Astrocyte of the cerebellum (primary cell): ENCODE measurements at regions not wholly inside any gene's neighbourhood (a gene's known extent, or its start where the extent isn't known, plus 50 kb on each side); places are given as distances from the start of the nearest gene placed in this dataset.

Experiments
- DNase-seq: peaks from one replicate; pipeline ENCODE4 v3.0.0-alpha.2; 2011; ENCODE audit warnings: low read depth
- H3K4me3 ChIP-seq: 2 replicates; pipeline ENCODE4 v1.5.1; 2011; ENCODE audit warnings: mild to moderate bottlenecking, low read depth, low read length, moderate library complexity
- in situ Hi-C: cut with HindIII; loops from 2 replicates; pipeline ENCODE4 v1.10.0; 2017; ENCODE audit warnings: low sequenced_read_pairs
- TF ChIP-seq, protein P1 (sequence below): IDR thresholded peaks from 2 replicates; pipeline ENCODE4 v1.5.1; 2012; ENCODE audit warnings: low read length, low read depth, moderate library complexity, mild to moderate bottlenecking; ENCODE audit errors: missing control alignments

DNA sequence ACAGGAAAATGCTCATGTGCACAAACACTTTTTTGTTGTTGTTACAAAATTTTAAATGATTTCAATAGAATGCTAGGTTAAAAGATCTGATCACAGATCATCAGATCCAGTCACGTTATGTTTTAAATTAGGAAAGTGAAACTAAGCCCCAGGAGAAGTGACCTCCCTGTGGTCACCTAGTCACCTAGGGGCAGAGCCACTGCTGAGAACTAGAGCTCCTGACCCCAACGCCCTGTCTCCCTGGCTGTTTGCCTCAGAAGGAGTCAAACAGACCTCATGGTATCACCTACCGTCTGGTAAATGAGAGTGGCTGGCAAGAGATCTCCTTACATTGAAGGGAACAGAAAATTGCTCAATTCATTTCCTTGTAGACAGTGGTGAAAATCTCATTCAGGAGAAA is 447.3 kb downstream of the ADRA2A start:
- no peak for DNase-seq
- in situ Hi-C loops: no loop called here
- no peak overlapping the region for H3K4me3 ChIP-seq
- TF ChIP-seq, protein P1, sequence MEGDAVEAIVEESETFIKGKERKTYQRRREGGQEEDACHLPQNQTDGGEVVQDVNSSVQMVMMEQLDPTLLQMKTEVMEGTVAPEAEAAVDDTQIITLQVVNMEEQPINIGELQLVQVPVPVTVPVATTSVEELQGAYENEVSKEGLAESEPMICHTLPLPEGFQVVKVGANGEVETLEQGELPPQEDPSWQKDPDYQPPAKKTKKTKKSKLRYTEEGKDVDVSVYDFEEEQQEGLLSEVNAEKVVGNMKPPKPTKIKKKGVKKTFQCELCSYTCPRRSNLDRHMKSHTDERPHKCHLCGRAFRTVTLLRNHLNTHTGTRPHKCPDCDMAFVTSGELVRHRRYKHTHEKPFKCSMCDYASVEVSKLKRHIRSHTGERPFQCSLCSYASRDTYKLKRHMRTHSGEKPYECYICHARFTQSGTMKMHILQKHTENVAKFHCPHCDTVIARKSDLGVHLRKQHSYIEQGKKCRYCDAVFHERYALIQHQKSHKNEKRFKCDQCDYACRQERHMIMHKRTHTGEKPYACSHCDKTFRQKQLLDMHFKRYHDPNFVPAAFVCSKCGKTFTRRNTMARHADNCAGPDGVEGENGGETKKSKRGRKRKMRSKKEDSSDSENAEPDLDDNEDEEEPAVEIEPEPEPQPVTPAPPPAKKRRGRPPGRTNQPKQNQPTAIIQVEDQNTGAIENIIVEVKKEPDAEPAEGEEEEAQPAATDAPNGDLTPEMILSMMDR: no peak

DNA sequence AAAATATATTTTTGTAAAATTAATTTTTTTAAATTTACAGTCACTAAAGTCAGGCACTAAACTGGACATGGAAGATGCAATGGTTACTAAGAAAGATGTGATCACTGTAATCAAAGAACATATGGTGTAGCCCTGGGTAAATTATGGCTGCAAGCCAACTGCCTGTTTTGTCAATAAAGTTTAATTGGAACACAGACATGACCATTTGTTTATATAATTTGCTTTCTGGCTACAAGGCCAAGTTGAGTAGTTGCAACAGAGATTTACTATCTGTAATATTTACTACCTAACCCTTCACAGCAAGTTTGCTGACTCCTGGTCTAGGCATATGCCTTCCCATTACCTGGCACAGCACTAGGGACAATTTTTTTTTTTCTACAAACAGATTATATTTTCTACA is 448.9 kb downstream of the ADRA2A start:
- H3K4me3 ChIP-seq: no peak overlapping the region
- no peak for DNase-seq
- TF ChIP-seq, protein P1: no peak
- in situ Hi-C loops: no loop called here

DNA sequence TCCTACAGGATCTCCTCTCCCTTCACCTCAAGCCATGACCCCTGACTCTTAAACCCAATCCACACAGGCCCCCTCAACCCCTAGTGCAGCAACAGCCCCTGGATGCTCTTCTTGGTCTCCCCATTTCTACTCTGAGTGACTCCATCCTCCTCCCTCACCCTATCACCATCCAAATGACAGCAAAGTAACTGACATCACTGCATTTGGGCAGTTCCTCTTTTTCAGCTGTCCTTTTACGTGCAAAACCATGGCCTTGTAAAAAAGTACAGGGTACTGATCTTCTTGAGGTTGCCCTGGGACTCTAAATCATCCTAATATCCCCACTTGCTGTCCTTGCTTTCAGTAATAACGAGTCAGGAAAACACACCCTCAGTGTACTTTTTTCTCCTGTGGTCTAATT is 454.9 kb downstream of the ADRA2A start:
- H3K4me3 ChIP-seq: no peak overlapping the region
- TF ChIP-seq, protein P1: no peak
- in situ Hi-C loops: no loop called here
- DNase-seq: no peak

DNA sequence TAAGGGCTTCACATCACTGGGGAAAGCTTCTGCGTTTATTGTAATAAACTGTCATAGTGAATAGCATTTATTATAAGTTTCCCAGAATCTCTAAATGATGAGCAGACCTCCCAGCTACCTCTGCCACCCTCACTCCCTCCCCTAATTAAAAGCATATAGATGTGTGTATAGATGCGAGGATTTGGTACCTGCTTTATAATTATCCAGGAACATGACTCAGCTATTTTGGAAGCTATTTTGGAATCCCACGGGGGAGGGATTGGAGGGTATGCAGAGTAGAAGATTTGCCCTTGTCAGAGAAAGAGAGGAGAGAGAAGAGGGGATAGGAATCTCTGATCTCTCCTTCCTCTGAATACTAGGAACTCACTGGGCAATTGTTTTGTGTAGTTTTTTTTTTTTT is 455.3 kb downstream of the ADRA2A start:
- H3K4me3 ChIP-seq: no peak overlapping the region
- in situ Hi-C loops: no loop called here
- TF ChIP-seq, protein P1: no peak
- DNase-seq: no peak

DNA sequence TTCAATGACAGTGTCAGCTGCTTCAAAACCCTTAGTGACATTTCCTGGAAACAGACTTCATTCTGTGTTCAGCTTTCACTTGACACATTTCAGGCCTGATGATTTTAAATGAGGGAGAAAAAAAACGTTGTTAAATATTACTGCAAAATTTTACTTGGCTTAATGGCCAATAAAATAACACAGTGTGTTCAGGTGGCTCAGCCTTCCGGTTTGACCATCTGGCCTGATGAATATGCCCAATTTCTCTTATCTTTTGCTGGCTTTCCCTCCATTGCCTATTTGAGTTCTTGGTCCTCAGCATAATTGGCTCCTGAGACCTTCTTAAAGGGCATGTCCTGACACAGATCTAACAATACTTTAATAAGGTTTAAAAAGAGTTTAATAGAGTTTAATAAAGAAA is 462.4 kb downstream of the ADRA2A start:
- TF ChIP-seq, protein P1: no peak
- in situ Hi-C loops: no loop called here
- no peak overlapping the region for H3K4me3 ChIP-seq
- no peak for DNase-seq

DNA sequence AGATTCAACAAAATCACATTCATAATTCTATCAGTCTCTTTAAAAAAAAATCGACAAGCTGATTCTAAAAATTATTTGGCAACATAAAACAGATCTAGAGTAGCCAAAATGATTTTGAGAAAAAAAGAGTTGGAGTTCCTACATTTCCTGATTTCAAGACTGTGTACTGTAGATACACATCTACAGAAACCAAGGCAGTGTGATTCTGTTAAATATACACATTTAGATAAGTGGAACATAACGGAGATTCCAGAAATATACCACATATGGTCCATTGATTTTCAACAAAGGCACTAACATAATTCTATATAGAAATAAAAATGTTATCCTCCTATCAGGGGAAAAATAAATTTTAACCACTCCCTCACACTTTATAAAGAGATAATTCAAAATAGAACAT is 467.0 kb downstream of the ADRA2A start:
- H3K4me3 ChIP-seq: no peak overlapping the region
- no peak for DNase-seq
- in situ Hi-C loops: no loop called here
- TF ChIP-seq, protein P1: no peak

DNA sequence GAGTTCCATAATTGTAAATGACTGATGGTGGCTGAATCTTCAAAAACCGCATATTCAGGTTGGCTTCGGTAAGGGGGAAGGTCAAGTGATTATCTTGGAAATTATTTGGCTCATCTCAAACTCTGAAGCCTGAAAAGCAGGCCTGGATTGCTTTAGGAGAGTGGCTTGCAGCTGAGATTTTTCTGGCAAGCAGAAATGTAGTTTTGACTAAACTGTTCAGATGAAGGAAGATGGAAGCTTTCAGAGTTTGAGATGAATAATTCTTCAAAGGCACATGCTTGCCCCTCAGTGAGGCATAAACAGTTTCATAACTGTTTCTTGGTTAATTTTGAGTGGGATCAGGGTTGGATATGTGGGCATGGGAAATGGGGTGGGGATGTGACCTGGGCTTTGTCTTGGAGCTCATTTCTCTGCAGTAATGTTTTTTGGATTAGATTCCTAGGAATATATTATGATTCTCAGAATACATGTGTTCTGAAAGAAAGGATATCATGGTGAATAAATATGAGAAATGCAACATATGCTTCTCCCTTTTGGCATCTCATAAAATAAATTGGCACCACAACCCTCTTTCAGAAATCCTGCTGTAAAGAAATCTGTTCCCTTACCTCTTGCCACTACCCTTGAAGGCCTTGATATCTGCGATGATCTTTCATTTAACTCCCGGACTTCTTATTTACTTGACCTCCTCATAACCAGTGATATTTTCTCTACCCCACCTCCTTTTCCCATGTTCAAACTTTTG is 469.2 kb downstream of the ADRA2A start:
- DNase-seq: no peak
- no peak overlapping the region for H3K4me3 ChIP-seq
- TF ChIP-seq, protein P1: no peak
- in situ Hi-C loops: no loop called here
